ENCODE measurements at regions not wholly inside any gene's neighbourhood (a gene's known extent, or its start where the extent isn't known, plus 50 kb on each side); places are given as distances from the start of the nearest gene placed in this dataset.

- Histone ChIP-seq H3K9me2 (replicated peaks; ENCODE audit: control insufficient read depth, low read length) (no peaks in the 10 kb centered on the region), H3K27me3 (ENCODE audit: control insufficient read depth, low read length) (no peaks in the 10 kb centered on the region), H3K4me1 (ENCODE audit: control insufficient read depth, low read length) (no peaks in the 10 kb centered on the region), H4K20me1 (ENCODE audit: control insufficient read depth, insufficient read depth, low read depth, low read length) (no peaks in the 10 kb centered on the region), H3K27ac (ENCODE audit: low read depth, low read length) (no peak overlapping the region), H3K9me3 (ENCODE audit: control insufficient read depth, insufficient read depth, low read length) (no peaks in the 10 kb centered on the region), H3K79me2 (ENCODE audit: control insufficient read depth, low read length) (no peaks in the 10 kb centered on the region), H3F3A (ENCODE audit: control insufficient read depth, insufficient read depth) (no peaks in the 10 kb centered on the region), H3K36me3 (ENCODE audit: control insufficient read depth, low read length) (no peaks in the 10 kb centered on the region), H3K4me2 (ENCODE audit: low read length) (no peak overlapping the region), H3K4me3 (ENCODE audit: low read length) (no peak overlapping the region)
- TF ChIP-seq, protein P1, sequence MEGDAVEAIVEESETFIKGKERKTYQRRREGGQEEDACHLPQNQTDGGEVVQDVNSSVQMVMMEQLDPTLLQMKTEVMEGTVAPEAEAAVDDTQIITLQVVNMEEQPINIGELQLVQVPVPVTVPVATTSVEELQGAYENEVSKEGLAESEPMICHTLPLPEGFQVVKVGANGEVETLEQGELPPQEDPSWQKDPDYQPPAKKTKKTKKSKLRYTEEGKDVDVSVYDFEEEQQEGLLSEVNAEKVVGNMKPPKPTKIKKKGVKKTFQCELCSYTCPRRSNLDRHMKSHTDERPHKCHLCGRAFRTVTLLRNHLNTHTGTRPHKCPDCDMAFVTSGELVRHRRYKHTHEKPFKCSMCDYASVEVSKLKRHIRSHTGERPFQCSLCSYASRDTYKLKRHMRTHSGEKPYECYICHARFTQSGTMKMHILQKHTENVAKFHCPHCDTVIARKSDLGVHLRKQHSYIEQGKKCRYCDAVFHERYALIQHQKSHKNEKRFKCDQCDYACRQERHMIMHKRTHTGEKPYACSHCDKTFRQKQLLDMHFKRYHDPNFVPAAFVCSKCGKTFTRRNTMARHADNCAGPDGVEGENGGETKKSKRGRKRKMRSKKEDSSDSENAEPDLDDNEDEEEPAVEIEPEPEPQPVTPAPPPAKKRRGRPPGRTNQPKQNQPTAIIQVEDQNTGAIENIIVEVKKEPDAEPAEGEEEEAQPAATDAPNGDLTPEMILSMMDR (IDR thresholded peaks at IDR 0.05; ENCODE audit: low read depth, low read length, poor library complexity, severe bottlenecking): no peak
- TF ChIP-seq EZH2phosphoT487 (IDR thresholded peaks at IDR 0.05; ENCODE audit: borderline replicate concordance, low read length): no peak
Measured at GRCh38 chr13:89454681-89455080, 1783.5 kb downstream of the SLITRK5 start.

GRCh38 chr13:89455225-89455624, 1784.1 kb downstream of the SLITRK5 start:
- no peaks in the 10 kb centered on the region for H4K20me1 ChIP-seq (ENCODE audit: control insufficient read depth, insufficient read depth, low read depth, low read length)
- H3K36me3 ChIP-seq (ENCODE audit: control insufficient read depth, low read length): no peaks in the 10 kb centered on the region
- H3K4me1 ChIP-seq (ENCODE audit: control insufficient read depth, low read length): no peaks in the 10 kb centered on the region
- no peaks in the 10 kb centered on the region for H3K9me3 ChIP-seq (ENCODE audit: control insufficient read depth, insufficient read depth, low read length)
- no peaks in the 10 kb centered on the region for H3F3A ChIP-seq (ENCODE audit: control insufficient read depth, insufficient read depth)
- no peak for TF ChIP-seq EZH2phosphoT487 (IDR thresholded peaks at IDR 0.05; ENCODE audit: borderline replicate concordance, low read length)
- TF ChIP-seq, protein P1 (IDR thresholded peaks at IDR 0.05; ENCODE audit: low read depth, low read length, poor library complexity, severe bottlenecking): no peak
- H3K27ac ChIP-seq (ENCODE audit: low read depth, low read length): no peak overlapping the region
- H3K4me3 ChIP-seq (ENCODE audit: low read length): no peak overlapping the region
- no peaks in the 10 kb centered on the region for H3K27me3 ChIP-seq (ENCODE audit: control insufficient read depth, low read length)
- H3K79me2 ChIP-seq (ENCODE audit: control insufficient read depth, low read length): no peaks in the 10 kb centered on the region
- H3K4me2 ChIP-seq (ENCODE audit: low read length): no peak overlapping the region
- no peaks in the 10 kb centered on the region for H3K9me2 ChIP-seq (replicated peaks; ENCODE audit: control insufficient read depth, low read length)

GRCh38 chr13:89455741-89456140, 1784.6 kb downstream of the SLITRK5 start:
- TF ChIP-seq EZH2phosphoT487 (IDR thresholded peaks at IDR 0.05; ENCODE audit: borderline replicate concordance, low read length): no peak
- TF ChIP-seq, protein P1 (IDR thresholded peaks at IDR 0.05; ENCODE audit: low read depth, low read length, poor library complexity, severe bottlenecking): no peak
- Histone ChIP-seq H3K4me2 (ENCODE audit: low read length) (no peak overlapping the region), H3K27ac (ENCODE audit: low read depth, low read length) (no peak overlapping the region), H3F3A (ENCODE audit: control insufficient read depth, insufficient read depth) (no peaks in the 10 kb centered on the region), H3K36me3 (ENCODE audit: control insufficient read depth, low read length) (no peaks in the 10 kb centered on the region), H3K79me2 (ENCODE audit: control insufficient read depth, low read length) (no peaks in the 10 kb centered on the region), H3K9me2 (replicated peaks; ENCODE audit: control insufficient read depth, low read length) (no peaks in the 10 kb centered on the region), H3K4me1 (ENCODE audit: control insufficient read depth, low read length) (no peaks in the 10 kb centered on the region), H3K4me3 (ENCODE audit: low read length) (no peak overlapping the region), H4K20me1 (ENCODE audit: control insufficient read depth, insufficient read depth, low read depth, low read length) (no peaks in the 10 kb centered on the region), H3K9me3 (ENCODE audit: control insufficient read depth, insufficient read depth, low read length) (no peaks in the 10 kb centered on the region), H3K27me3 (ENCODE audit: control insufficient read depth, low read length) (no peaks in the 10 kb centered on the region)

GRCh38 chr13:89457977-89458376, 1786.8 kb downstream of the SLITRK5 start:
- Histone ChIP-seq H3K27ac (ENCODE audit: low read depth, low read length) (no peak overlapping the region), H4K20me1 (ENCODE audit: control insufficient read depth, insufficient read depth, low read depth, low read length) (no peaks in the 10 kb centered on the region), H3K79me2 (ENCODE audit: control insufficient read depth, low read length) (no peaks in the 10 kb centered on the region), H3K36me3 (ENCODE audit: control insufficient read depth, low read length) (no peaks in the 10 kb centered on the region), H3K27me3 (ENCODE audit: control insufficient read depth, low read length) (no peaks in the 10 kb centered on the region), H3K4me2 (ENCODE audit: low read length) (no peak overlapping the region), H3K4me3 (ENCODE audit: low read length) (no peak overlapping the region), H3F3A (ENCODE audit: control insufficient read depth, insufficient read depth) (no peaks in the 10 kb centered on the region), H3K9me2 (replicated peaks; ENCODE audit: control insufficient read depth, low read length) (no peaks in the 10 kb centered on the region), H3K9me3 (ENCODE audit: control insufficient read depth, insufficient read depth, low read length) (no peaks in the 10 kb centered on the region), H3K4me1 (ENCODE audit: control insufficient read depth, low read length) (no peaks in the 10 kb centered on the region)
- TF ChIP-seq, protein P1 (IDR thresholded peaks at IDR 0.05; ENCODE audit: low read depth, low read length, poor library complexity, severe bottlenecking): no peak
- TF ChIP-seq EZH2phosphoT487 (IDR thresholded peaks at IDR 0.05; ENCODE audit: borderline replicate concordance, low read length): no peak
